LoVo (cell line): ENCODE measurements at regions not wholly inside any gene's neighbourhood (a gene's known extent, or its start where the extent isn't known, plus 50 kb on each side); places are given as distances from the start of the nearest gene placed in this dataset.
A peak's percentile ranks its signal among the peaks of the same experiment; 100 is the strongest.
"Not testable (repeated sequence)": the region's sequence is repeated elsewhere in the genome, so short reads cannot be mapped to it uniquely, and the experiment has no call there.

ENCODE experiments used
- DNase-seq: peaks from one replicate; pipeline ENCODE4 v3.0.0-alpha.2; 2016; ENCODE audit warnings: low spot score

DNA sequence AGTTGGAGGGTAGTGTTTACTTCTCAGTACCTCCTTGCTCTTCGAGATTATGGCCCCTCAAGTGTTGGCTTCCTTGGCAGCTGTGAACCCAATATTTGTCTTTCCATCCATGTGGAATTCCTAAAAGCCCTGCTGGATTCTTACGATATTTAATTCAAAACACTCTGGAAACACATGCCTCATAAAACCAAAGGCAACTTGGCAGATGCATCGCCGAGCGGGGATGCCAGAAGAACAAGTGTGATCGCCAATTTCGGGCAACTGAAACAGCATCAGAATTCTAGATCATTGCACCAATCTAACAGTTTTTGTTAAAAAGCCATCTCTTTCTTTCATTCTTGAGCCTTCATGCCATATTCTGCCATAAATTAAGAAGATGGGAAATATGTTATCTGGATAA lies 934.4 kb downstream of the AACS start:
- DNase-seq = no peak

DNA sequence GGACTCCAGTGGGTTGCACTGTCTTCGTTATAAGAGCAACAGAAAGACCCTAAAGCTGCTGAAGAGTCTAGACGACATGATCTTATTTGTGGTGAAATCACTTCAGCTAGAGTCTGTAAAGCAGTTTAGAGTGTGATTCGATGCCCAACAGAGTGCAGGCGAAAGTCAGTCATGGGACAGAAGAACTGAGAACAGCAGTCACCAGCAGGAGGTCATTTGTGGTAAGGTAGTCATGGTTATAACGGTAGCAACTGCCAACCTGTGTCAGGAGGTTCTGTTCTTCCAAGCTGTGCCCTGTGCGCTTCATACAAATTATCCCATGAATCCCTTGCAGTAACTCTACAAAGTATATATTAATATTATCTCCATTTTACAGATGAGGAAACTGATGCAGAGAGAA lies 954.1 kb downstream of the AACS start:
- DNase-seq = no peak

DNA sequence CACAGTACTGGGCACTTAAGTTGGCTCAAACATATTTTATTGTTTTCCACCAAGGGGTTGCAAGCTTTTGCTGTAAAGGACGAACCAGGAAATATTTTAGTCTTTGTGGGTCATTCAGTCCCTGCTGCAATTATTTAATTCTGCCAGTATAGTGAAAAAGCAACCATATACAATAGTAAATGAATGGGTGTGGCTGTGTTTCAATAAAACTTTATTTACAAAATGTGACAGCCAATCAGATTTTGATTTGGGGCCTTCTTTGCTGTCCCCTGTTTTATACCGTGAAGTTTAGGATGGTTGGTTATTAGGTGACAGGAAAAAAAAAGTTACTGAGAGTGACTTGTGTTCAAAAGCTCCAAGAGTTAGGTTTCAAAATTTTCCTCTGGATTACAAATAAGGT lies 956.4 kb downstream of the AACS start:
- DNase-seq = no peak

DNA sequence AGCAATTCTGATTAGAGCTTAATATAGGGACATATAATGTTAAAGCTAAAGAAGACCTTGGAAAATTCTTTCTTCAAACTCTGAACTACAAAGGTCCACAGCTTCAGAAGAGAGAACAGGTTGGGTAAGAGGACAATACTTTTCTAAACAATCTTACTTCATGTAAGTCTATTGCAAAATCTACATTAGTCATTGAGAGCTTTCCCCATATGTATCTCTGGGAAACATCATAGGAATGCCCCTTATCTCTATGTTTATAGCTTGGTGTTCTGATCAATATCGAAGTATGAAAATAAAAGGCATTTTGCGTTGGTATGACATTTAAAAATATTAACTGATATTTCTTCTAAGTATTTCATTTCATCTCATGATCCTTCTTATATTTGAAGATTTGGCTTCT lies 962.6 kb downstream of the AACS start:
- DNase-seq = no peak

DNA sequence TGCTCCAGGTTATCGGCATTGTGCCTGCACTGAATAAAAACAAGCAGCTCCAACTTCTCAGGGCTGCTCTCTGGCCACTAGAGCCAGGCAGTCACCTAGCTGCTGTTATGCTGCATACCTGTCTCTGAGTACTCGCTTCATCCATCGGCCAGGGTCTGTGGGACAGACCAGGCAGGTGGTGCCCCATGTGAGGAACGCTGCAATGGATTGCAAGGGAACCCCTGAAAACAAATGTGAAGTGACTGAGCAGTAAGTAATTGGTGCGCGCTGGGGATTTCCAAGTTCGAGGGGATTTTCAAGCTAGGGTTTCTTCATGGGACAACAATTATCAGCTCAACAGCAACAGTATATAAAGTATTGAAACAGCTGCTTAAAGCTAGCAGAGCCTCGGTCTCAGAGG lies 965.3 kb downstream of the AACS start:
- no peak for DNase-seq

DNA sequence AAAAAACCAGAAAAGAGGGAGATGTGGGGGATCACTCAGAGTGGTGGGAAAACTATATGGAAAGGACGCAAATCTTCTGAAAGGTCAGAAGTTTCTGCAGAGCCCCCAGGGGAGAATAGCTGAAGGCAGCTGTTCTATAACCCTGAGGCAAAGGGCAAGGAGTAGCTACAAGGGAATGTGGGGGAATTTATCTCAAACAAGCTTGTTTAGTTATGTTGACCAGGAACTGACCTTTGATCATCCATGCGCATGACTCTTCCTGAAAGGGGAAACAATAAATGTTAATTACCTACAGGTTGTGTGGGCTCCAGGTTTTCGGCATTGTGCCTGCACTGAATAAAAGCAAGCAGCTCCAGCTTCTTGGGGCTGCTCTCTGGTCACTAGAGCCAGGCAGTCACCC lies 968.5 kb downstream of the AACS start:
- DNase-seq = peak; percentile 89

DNA sequence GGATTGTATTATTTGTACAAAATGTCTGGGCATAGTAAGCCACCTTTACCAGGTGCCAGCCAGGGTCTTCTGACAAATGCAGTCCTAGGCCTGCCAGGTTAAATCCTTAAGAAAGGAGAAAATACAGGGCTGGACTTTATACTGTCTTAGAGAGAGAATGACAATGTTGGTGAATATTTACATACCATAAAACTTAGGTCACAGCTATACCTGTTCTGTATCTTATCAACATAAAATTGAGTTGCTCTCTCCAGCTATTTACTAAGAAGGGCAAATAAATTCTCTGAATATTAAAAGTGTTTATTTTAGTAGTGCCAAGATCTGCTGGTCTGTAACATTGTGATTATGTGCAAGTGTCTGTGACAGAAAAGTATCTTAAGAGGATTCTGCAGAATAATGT lies 971.1 kb downstream of the AACS start:
- DNase-seq = peak; percentile 43

DNA sequence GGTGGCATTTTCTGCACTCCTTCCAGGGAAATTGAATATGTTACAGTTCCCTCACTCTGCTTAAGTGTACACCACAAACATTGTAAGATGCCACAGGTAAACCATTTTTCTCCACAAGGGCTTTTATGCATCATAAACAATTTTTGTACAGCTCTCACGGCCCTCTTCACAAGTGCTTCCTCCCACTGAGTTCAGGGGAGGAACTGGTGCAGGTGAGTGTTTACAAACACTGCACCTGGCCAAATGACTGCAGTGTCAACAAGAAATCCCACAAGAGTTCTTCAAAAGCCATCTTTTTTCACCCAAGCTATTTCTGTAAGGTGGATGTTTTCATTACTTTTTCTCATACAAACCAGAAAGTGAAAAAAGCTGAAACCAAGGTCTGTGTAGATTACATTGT lies 973.2 kb downstream of the AACS start:
- DNase-seq = no peak

DNA sequence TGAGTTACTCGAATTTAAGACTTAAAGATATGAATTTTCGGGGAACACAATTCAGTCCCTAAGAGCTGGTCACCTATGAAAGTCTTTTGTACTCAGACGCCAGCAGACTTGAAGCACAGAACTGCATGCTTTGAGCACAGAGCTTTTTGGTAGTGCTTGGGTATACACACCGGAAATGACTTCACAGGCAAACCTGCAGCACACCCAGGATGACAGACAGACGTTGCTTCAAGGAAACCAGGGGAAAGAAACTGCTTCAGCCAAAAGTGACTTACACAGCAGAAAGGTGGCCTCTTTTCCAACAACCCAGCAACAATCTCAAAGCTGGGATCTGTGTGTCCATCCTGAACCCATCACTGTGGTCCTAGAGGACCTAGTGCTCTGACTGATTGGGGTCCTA lies 975.1 kb downstream of the AACS start:
- no peak for DNase-seq

DNA sequence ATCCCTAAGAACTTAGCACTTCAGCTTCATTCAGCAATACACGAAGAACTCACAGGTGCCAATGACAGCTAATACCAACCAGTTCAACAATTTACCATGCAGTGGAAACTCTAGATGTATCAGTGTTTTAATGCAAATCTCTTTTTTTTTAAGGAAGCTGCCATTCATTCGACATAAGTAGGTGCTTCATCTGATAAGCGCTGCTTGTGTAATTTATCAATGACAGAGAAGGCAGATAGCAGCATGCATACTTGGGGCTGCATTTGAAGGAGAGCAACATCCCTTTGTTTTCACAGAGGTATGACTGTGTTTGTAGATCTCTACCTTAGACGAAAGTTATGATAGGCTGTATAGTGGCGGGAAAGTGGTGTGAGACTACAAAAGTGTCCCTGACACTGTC lies 977.1 kb downstream of the AACS start:
- DNase-seq = no peak

DNA sequence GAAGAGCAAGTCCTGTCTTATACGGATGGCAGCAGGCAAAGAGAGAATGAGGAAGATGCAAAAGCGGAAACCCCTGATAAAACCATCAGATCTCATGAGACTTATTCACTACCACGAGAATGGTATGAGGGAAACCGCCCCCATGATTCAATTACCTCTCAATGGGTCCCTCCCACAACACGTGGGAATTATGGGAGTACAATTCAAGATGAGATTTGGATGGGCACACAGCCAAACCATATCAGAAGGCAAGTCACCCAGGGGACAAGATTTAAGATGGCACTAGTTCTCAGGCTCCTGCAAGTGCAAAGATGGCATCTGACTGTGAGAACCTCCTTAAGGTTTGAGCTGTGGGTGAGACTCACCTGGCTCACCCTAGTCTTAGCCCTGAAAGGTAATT lies 984.3 kb downstream of the AACS start:
- DNase-seq = not testable (repeated sequence)

DNA sequence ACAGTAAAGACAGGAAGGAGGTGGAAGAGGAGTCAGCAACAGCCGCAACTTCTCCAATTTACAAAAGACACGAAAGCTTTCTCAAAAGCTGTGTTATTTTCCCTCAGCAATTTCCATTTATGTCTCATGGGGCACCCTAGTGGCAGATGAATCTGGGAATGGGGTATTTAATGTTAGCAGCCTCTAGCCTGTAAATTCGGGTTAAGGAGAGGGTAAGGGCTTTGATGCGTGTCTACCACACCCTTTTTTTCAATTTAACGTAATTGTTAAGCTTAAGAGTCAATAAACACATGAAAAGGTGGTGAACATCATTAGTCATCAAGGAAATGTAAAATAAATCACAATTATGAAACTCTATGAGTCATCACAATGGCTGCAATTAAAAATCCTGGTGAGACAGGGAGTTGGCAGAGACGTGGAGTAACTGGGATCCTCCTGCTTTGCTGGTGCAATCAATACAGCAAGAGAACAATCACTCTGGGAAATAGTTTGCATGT lies 986.4 kb downstream of the AACS start:
- peak; percentile 95 for DNase-seq

DNA sequence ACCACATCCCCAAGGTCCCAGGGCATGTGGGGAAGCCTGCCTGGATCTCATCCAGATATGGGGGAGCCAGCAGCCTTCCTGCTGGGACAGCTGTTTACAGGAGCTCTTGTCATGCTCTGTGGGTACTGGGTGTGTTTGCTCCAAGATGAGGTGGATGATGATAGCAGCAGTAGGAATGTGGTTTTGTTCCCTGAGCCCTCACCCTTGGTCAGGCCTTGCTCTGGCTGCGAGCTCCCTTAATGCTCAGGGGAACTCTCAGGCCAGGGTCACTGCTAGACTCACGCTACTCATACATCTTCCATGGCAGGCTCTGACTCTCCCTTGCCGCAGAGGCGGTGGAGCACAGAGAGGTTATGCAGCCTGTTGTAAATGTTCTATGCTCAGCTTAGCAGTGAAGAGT lies 990.3 kb downstream of the AACS start:
- DNase-seq = peak; percentile 80

DNA sequence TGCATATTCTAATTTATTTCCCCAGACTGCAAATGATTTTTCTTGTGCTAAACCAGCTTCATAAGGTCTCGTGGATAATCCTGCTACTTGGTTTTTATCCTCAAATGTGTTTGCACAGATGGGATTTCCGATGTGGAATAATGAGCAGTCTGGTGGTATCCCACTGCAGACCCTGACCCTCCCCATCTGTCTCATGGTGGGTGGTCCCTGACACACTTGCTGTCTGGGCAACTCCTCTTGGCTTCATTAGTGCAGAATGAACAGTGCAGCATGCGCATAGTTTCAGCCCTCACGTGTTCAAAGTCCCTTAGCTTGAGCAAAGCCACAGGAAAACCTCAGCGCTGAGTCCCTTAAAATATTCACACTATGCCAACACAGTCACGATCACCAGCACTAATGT lies 996.5 kb downstream of the AACS start:
- no peak for DNase-seq

DNA sequence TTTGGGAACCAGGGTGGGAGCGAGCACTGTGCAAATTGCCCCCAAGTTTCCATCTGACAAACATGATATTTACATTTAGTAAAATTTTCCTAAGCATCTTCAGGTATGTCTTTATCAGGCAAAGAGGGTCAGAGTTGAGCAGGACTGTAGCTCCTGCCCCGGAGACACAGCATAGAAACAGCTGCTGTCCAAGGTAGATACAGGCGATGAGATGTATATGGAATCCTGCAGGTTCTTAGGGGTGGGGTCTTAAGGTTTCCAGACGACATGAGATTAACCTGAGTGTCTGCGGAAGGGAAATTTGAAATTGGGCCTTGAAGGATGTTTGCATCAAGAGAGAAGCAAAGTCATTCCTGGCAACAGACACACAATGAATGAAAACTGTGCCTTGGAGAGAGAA lies 998.8 kb downstream of the AACS start:
- DNase-seq = no peak

DNA sequence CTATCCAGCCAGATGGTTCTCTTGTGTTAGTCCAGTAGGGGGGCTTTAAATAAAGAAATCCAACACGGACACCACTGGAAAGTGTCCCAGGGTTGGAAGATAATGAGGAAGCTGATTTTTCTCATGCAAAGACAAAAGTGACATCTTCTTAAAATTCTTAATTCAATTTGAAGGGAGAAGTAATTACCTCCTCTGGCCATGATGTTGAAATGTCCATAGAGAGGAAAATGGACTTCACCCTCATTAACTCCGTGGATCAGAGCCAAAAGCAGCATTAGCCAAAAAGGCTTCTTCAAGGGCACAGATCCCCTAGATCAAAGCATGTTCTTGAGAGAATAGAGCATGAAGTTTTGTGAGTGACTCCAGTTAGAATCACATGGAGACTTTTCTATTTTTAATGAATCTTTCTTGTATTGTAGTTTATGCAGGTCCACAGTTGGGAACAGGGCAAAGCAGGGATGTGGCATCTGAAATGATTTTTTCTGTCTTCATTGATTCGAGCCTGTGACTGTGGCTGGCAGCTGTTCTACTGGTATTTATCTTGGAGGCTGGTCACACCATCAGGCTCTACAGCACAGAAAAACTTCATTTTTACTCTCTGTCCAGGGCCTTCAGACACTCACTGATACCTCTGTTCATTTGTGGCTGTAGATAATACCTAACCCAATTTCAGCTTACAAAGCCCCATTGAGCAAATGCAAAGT lies 1002.5 kb downstream of the AACS start:
- DNase-seq = peak; percentile 42

DNA sequence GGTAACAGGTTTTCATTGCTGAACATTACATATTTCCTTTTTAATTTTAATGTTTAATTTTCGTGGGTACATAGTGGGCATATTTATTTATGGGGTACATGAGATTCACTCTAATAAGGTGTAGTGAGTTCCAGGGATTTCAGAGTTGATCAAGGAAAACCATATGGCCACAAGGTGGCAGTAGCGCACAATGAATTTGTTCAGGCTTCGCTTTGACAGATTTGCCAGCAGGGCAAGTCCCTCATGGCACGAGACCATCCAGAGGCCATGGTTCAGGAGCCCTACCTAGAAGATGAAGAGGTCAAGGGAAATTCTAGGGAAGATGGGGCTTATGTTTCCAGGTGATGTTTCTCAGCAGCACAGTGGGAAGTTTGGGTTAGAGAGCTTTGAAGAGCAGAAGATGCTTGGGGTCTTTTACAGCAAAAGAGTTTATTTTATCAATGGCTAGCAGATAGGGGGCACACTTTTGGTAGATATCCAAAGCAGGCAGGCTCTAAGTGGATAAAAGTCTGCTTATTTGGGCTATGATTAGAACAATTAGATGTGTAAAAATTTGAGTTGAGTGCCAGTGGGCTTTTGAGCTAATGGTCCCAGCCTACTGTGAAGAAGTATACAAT lies 1004.4 kb downstream of the AACS start:
- peak; percentile 67 for DNase-seq

DNA sequence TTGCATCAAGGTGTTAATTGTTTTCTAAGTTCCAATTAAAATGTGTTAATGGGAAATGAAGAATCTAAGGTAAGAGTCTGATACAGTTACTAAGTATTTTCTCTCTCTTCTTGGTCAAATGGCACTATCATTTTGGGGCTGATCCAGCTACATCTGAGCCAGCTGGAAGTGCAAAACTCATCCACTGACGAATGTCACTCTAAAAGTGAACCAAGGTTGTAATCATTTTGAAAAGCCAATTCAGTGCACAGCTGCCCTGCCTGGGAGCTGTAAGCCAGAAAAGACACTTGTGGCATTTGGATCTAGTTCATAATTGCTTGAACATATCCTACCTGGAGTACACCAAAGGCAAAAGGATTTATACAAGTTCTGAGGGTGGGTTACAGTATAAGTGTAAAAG lies 1011.3 kb downstream of the AACS start:
- DNase-seq = no peak

DNA sequence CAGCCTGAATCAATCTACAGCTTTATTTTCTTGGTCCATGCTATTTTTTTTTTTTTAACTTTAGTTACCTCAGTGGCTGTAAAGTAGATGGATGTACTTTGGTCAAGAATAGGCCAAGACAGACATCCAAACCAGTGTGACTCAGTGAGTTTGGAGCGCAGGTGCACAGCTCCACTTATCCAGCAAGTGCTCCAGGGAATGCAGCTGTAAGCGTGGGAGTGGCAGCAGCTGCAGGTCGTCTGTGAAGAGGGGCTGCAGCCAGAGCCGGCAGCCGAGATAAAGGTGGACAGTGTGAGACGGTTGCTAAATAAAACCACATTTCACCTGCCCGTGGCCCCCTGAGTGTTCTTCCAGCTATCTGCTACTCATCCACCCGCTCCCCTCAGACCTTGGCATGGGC lies 1018.7 kb downstream of the AACS start:
- no peak for DNase-seq

DNA sequence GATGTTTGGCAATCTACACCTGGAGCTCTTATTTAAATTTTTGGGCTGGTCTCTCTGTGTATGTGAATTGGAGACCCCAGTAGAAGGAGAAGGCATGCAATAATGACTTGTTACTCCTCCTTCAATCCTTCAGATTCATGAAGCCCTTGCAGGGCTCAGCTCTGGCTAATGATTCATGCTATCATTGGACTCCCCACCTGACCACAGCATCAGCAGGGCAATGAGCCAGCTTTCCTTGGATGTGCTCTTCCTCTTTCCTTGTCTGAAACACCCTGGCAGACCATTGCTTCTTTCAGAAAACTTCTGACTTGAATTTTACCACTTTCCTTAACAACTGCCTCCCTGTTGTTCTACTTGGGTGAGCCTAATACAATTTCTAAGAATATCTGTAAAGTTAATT lies 1019.2 kb downstream of the AACS start:
- DNase-seq = no peak

DNA sequence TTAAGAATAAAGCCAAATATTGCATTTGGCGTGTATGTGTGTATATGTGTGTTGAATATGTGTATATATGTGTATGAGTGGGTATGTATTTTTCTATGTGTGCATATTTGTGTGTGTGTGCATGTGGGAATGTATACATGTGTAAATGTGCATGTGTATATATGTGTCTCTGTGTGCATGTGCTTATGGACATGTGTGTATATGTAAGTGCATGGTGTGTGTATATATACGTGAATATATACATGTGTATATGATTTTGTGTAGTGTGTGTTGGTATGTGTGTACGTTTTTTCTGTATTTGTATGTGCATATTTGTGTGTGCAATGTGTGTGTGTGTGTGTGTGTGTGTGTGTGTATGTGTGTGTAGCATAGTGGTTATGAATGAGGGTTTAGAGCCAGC lies 1021.0 kb downstream of the AACS start:
- DNase-seq = no peak

DNA sequence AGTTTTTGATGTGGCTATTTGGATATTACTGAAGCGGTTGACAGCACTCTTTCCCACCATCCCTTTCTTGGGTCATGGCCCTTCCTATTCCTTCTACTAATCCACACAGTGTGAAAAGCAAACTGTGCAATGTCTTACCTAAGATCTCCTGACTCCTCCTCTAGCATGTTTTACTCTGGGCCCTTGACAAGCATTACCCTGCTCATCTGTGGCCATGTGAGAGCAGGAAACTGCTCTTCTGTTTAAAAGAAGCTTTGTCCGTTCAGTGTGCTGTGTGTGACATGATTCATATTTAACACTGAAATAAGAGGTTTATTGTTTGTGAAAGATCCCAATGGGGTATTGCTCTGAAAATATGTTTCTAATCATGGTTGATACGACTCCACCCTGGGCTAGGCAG lies 1022.5 kb downstream of the AACS start:
- DNase-seq = no peak

DNA sequence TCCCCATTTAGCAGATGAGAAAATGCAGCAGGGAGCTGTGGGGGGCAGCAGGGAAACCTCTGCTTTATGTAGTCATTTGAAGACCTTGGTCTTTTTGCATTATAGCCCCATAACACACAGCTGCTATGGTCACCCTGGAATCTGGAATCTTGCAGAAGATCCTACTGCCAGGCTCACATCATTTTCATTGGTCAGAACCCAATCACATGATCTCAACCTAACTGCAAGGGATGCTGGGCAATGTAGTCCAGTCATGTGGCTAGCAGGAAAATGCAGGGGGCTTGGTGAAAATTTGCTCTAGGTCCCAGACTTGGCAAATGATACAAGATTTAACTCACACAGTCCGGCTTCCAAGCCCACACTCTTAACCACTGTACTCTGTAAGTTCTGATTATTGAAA lies 1028.7 kb downstream of the AACS start:
- no peak for DNase-seq
